Keratinocyte (primary cell): ENCODE measurements at regions not wholly inside any gene's neighbourhood (a gene's known extent, or its start where the extent isn't known, plus 50 kb on each side); places are given as distances from the start of the nearest gene placed in this dataset.
"Not testable (repeated sequence)": the region's sequence is repeated elsewhere in the genome, so short reads cannot be mapped to it uniquely, and the experiment has no call there.

ENCODE experiments used
- DNase-seq: peaks from one replicate; pipeline ENCODE4 v3.0.0-alpha.2; 2011; ENCODE audit warnings: low read depth, missing footprints, low spot score
- FAIRE-seq: peaks from 2 replicates; lab custom pipeline; 2011; peaks lifted over from hg19 to GRCh38; lab: Jason Lieb, UNC
- H2AFZ ChIP-seq: 2 replicates; pipeline ENCODE4 v1.6.0; 2012; ENCODE audit warnings: low read length, control low read depth, inconsistent platforms; ENCODE audit not compliant: control insufficient read depth
- H3K27ac ChIP-seq: 2 replicates; pipeline ENCODE4 v1.5.1; 2011; ENCODE audit warnings: low read length; ENCODE audit not compliant: control insufficient read depth, insufficient read depth
- H3K27me3 ChIP-seq: 3 replicates; pipeline ENCODE4 v1.6.0; 2011; ENCODE audit warnings: low read length; ENCODE audit not compliant: control insufficient read depth, insufficient read depth; ENCODE audit errors: extremely low read depth
- H3K36me3 ChIP-seq, 2 experiments: 2 replicates in 1 of 2; 3 replicates in 1 of 2; pipeline ENCODE4 v1.5.1; 2011; ENCODE audit warnings: low read length in 2 of 2, mild to moderate bottlenecking in 1 of 2; ENCODE audit not compliant: control insufficient read depth in 2 of 2, insufficient read depth in 2 of 2; ENCODE audit errors: extremely low read depth in 1 of 2
- H3K4me1 ChIP-seq: 3 replicates; pipeline ENCODE4 v1.5.1; 2011; ENCODE audit warnings: low read length; ENCODE audit not compliant: control insufficient read depth, insufficient read depth; ENCODE audit errors: extremely low read depth
- H3K4me2 ChIP-seq: 3 replicates; pipeline ENCODE4 v1.6.0; 2011; ENCODE audit warnings: low read depth, low read length; ENCODE audit not compliant: control insufficient read depth, insufficient read depth; ENCODE audit errors: extremely low read depth
- H3K4me3 ChIP-seq, 3 experiments: fragments of 200-600 bp in 1 of 3; sonication (generic) in 1 of 3; 2 replicates in 2 of 3; 3 replicates in 1 of 3; pipeline ENCODE4 v1.5.1; 2011 to 2016; ENCODE audit warnings: low read length in 3 of 3, mild to moderate bottlenecking in 3 of 3, control low read depth in 2 of 3, inconsistent platforms in 1 of 3, low read depth in 1 of 3, mixed read lengths in 1 of 3, mixed run types in 1 of 3, moderate library complexity in 1 of 3; ENCODE audit not compliant: control insufficient read depth in 2 of 3, insufficient read depth in 2 of 3; ENCODE audit errors: extremely low read depth in 1 of 3
- H3K79me2 ChIP-seq: 2 replicates; pipeline ENCODE4 v1.6.0; 2012; ENCODE audit warnings: low read length; ENCODE audit not compliant: control insufficient read depth, insufficient read depth
- H3K9ac ChIP-seq: 3 replicates; pipeline ENCODE4 v1.6.0; 2011; ENCODE audit warnings: low read length; ENCODE audit not compliant: control insufficient read depth, insufficient read depth; ENCODE audit errors: extremely low read depth
- H3K9me1 ChIP-seq: 3 replicates; pipeline ENCODE4 v1.6.0; 2011; ENCODE audit warnings: low read length; ENCODE audit not compliant: control insufficient read depth, insufficient read depth; ENCODE audit errors: extremely low read depth
- H3K9me3 ChIP-seq: 2 replicates; pipeline ENCODE4 v1.5.1; 2012; ENCODE audit warnings: low read depth, low read length; ENCODE audit not compliant: control insufficient read depth
- H4K20me1 ChIP-seq: 3 replicates; pipeline ENCODE4 v1.6.0; 2011; ENCODE audit warnings: low read length; ENCODE audit not compliant: control insufficient read depth, insufficient read depth; ENCODE audit errors: extremely low read depth
- CTCF ChIP-seq, 3 experiments: IDR thresholded peaks in 1 of 3; conservative IDR thresholded peaks in 1 of 3; optimal IDR thresholded peaks in 1 of 3; 2 replicates in 2 of 3; 3 replicates in 1 of 3; pipeline versions ENCODE3 to v1.5.1; 2011; ENCODE audit warnings: low read length in 3 of 3, mild to moderate bottlenecking in 3 of 3, moderate library complexity in 2 of 3, control low read depth in 1 of 3, inconsistent platforms in 1 of 3; ENCODE audit not compliant: insufficient read depth in 2 of 3; ENCODE audit errors: extremely low read depth in 1 of 3
- EZH2 ChIP-seq: IDR thresholded peaks from one replicate; pipeline ENCODE4 v1.6.1; 2012; ENCODE audit warnings: inconsistent platforms, mild to moderate bottlenecking, low read length, moderate library complexity
- dilution Hi-C: fragments of 300-500 bp; cut with MboI; formaldehyde crosslinking; loops from one replicate; pipeline ENCODE4 v1.7.0; 2020; ENCODE audit warnings: low sequenced_read_pairs; ENCODE audit not compliant: extremely low pct_ligation_motif_present

GRCh38 chr6:28824793-28825731 is 98.7 kb downstream of the TRIM27 start:
- peak overlapping the region; percentile 75 for H3K4me2 ChIP-seq
- H3K9ac ChIP-seq, result no peak overlapping the region
- peak; percentile 70 for TF ChIP-seq EZH2
- no peak for TF ChIP-seq CTCF (optimal IDR thresholded peaks at IDR 0.05 in 1 of 3, IDR thresholded peaks at IDR 0.05 in 1 of 3, conservative IDR thresholded peaks at IDR 0.05 in 1 of 3; ENCODE audit: extremely low read depth in 1 of 3, insufficient read depth in 2 of 3, low read length in 3 of 3)
- H3K27ac ChIP-seq, result no peak overlapping the region
- no peaks in the 10 kb centered on the region for H4K20me1 ChIP-seq
- dilution Hi-C loops, result no loop called here
- peaks cover 40% of the 10 kb centered on the region for H3K27me3 ChIP-seq
- no peaks in the 10 kb centered on the region for H3K9me1 ChIP-seq
- peak overlapping the region; percentile 39 for H2AFZ ChIP-seq
- H3K79me2 ChIP-seq, result no peaks in the 10 kb centered on the region
- no peak for FAIRE-seq
- no peak for DNase-seq
- no peaks in the 10 kb centered on the region for H3K9me3 ChIP-seq
- peaks cover 10% of the 10 kb centered on the region for H3K4me1 ChIP-seq
- H3K36me3 ChIP-seq, result no peaks in the 10 kb centered on the region
- H3K4me3 ChIP-seq, result peak overlapping the region; percentile 4 to 65 (median 11)

- peak overlapping the region; percentile 75 for H3K4me2 ChIP-seq
- H2AFZ ChIP-seq, result no peak overlapping the region
- H3K27me3 ChIP-seq, result peaks cover 40% of the 10 kb centered on the region
- no peak overlapping the region for H3K9ac ChIP-seq
- TF ChIP-seq CTCF (optimal IDR thresholded peaks at IDR 0.05 in 1 of 3, IDR thresholded peaks at IDR 0.05 in 1 of 3, conservative IDR thresholded peaks at IDR 0.05 in 1 of 3; ENCODE audit: extremely low read depth in 1 of 3, insufficient read depth in 2 of 3, low read length in 3 of 3) (no peak), EZH2 (peak; percentile 8)
- peaks cover 10% of the 10 kb centered on the region for H3K4me1 ChIP-seq
- no peaks in the 10 kb centered on the region for H3K36me3 ChIP-seq
- H3K9me3 ChIP-seq, result no peaks in the 10 kb centered on the region
- dilution Hi-C loops, result no loop called here
- no peak for DNase-seq
- FAIRE-seq, result peak; percentile 23
- no peak overlapping the region for H3K27ac ChIP-seq
- peak overlapping the region in 2 of 3 experiments; percentile 4 to 65 for H3K4me3 ChIP-seq
- no peaks in the 10 kb centered on the region for H3K9me1 ChIP-seq
- H3K79me2 ChIP-seq, result no peaks in the 10 kb centered on the region
- no peaks in the 10 kb centered on the region for H4K20me1 ChIP-seq
Observed at GRCh38 chr6:28825732-28826293, 98.0 kb downstream of the TRIM27 start.

GRCh38 chr6:28831683-28832082 is 92.1 kb downstream of the TRIM27 start:
- H3K79me2 ChIP-seq, DNase-seq, H3K36me3 ChIP-seq, H3K9me3 ChIP-seq, H3K4me1 ChIP-seq, H3K4me2 ChIP-seq, H4K20me1 ChIP-seq, dilution Hi-C loops, H3K9me1 ChIP-seq, H3K9ac ChIP-seq, FAIRE-seq, H3K4me3 ChIP-seq, H3K27ac ChIP-seq, H2AFZ ChIP-seq: not testable (repeated sequence)
- peaks cover 13% of the 10 kb centered on the region for H3K27me3 ChIP-seq
